Keratinocyte (primary cell): ENCODE measurements at regions not wholly inside any gene's neighbourhood (a gene's known extent, or its start where the extent isn't known, plus 50 kb on each side); places are given as distances from the start of the nearest gene placed in this dataset.

Experiments
- DNase-seq: peaks from one replicate; pipeline ENCODE4 v3.0.0-alpha.2; 2011; ENCODE audit warnings: low read depth, missing footprints, low spot score
- FAIRE-seq: peaks from 2 replicates; lab custom pipeline; 2011; peaks lifted over from hg19 to GRCh38; lab: Jason Lieb, UNC
- H2AFZ ChIP-seq: 2 replicates; pipeline ENCODE4 v1.6.0; 2012; ENCODE audit warnings: low read length, control low read depth, inconsistent platforms; ENCODE audit not compliant: control insufficient read depth
- H3K27ac ChIP-seq: 2 replicates; pipeline ENCODE4 v1.5.1; 2011; ENCODE audit warnings: low read length; ENCODE audit not compliant: control insufficient read depth, insufficient read depth
- H3K27me3 ChIP-seq: 3 replicates; pipeline ENCODE4 v1.6.0; 2011; ENCODE audit warnings: low read length; ENCODE audit not compliant: control insufficient read depth, insufficient read depth; ENCODE audit errors: extremely low read depth
- H3K36me3 ChIP-seq, 2 experiments: 2 replicates in 1 of 2; 3 replicates in 1 of 2; pipeline ENCODE4 v1.5.1; 2011; ENCODE audit warnings: low read length in 2 of 2, mild to moderate bottlenecking in 1 of 2; ENCODE audit not compliant: control insufficient read depth in 2 of 2, insufficient read depth in 2 of 2; ENCODE audit errors: extremely low read depth in 1 of 2
- H3K4me1 ChIP-seq: 3 replicates; pipeline ENCODE4 v1.5.1; 2011; ENCODE audit warnings: low read length; ENCODE audit not compliant: control insufficient read depth, insufficient read depth; ENCODE audit errors: extremely low read depth
- H3K4me2 ChIP-seq: 3 replicates; pipeline ENCODE4 v1.6.0; 2011; ENCODE audit warnings: low read depth, low read length; ENCODE audit not compliant: control insufficient read depth, insufficient read depth; ENCODE audit errors: extremely low read depth
- H3K4me3 ChIP-seq, 3 experiments: fragments of 200-600 bp in 1 of 3; sonication (generic) in 1 of 3; 2 replicates in 2 of 3; 3 replicates in 1 of 3; pipeline ENCODE4 v1.5.1; 2011 to 2016; ENCODE audit warnings: low read length in 3 of 3, mild to moderate bottlenecking in 3 of 3, control low read depth in 2 of 3, inconsistent platforms in 1 of 3, low read depth in 1 of 3, mixed read lengths in 1 of 3, mixed run types in 1 of 3, moderate library complexity in 1 of 3; ENCODE audit not compliant: control insufficient read depth in 2 of 3, insufficient read depth in 2 of 3; ENCODE audit errors: extremely low read depth in 1 of 3
- H3K79me2 ChIP-seq: 2 replicates; pipeline ENCODE4 v1.6.0; 2012; ENCODE audit warnings: low read length; ENCODE audit not compliant: control insufficient read depth, insufficient read depth
- H3K9ac ChIP-seq: 3 replicates; pipeline ENCODE4 v1.6.0; 2011; ENCODE audit warnings: low read length; ENCODE audit not compliant: control insufficient read depth, insufficient read depth; ENCODE audit errors: extremely low read depth
- H3K9me1 ChIP-seq: 3 replicates; pipeline ENCODE4 v1.6.0; 2011; ENCODE audit warnings: low read length; ENCODE audit not compliant: control insufficient read depth, insufficient read depth; ENCODE audit errors: extremely low read depth
- H3K9me3 ChIP-seq: 2 replicates; pipeline ENCODE4 v1.5.1; 2012; ENCODE audit warnings: low read depth, low read length; ENCODE audit not compliant: control insufficient read depth
- H4K20me1 ChIP-seq: 3 replicates; pipeline ENCODE4 v1.6.0; 2011; ENCODE audit warnings: low read length; ENCODE audit not compliant: control insufficient read depth, insufficient read depth; ENCODE audit errors: extremely low read depth
- EZH2 ChIP-seq: IDR thresholded peaks from one replicate; pipeline ENCODE4 v1.6.1; 2012; ENCODE audit warnings: inconsistent platforms, mild to moderate bottlenecking, low read length, moderate library complexity
- dilution Hi-C: fragments of 300-500 bp; cut with MboI; formaldehyde crosslinking; loops from one replicate; pipeline ENCODE4 v1.7.0; 2020; ENCODE audit warnings: low sequenced_read_pairs; ENCODE audit not compliant: extremely low pct_ligation_motif_present
- TF ChIP-seq, protein P1 (sequence below), 3 experiments: IDR thresholded peaks in 1 of 3; conservative IDR thresholded peaks in 1 of 3; optimal IDR thresholded peaks in 1 of 3; 2 replicates in 2 of 3; 3 replicates in 1 of 3; pipeline versions ENCODE3 to v1.5.1; 2011; ENCODE audit warnings: low read length in 3 of 3, mild to moderate bottlenecking in 3 of 3, moderate library complexity in 2 of 3, control low read depth in 1 of 3, inconsistent platforms in 1 of 3; ENCODE audit not compliant: insufficient read depth in 2 of 3; ENCODE audit errors: extremely low read depth in 1 of 3

GRCh38 chr3:96488708-96489107 lies 325.7 kb upstream of the EPHA6 start:
- Histone ChIP-seq H3K79me2 (no peaks in the 10 kb centered on the region), H3K4me3 (no peak overlapping the region), H3K9ac (no peak overlapping the region), H3K9me3 (peaks cover 4% of the 10 kb centered on the region), H4K20me1 (no peaks in the 10 kb centered on the region), H3K4me2 (no peak overlapping the region), H3K36me3 (no peaks in the 10 kb centered on the region), H3K27ac (no peak overlapping the region), H3K9me1 (no peaks in the 10 kb centered on the region), H3K27me3 (no peaks in the 10 kb centered on the region), H2AFZ (no peak overlapping the region), H3K4me1 (no peaks in the 10 kb centered on the region)
- DNase-seq, result no peak
- dilution Hi-C loops, result no loop called here
- TF ChIP-seq EZH2, result no peak
- TF ChIP-seq, protein P1, sequence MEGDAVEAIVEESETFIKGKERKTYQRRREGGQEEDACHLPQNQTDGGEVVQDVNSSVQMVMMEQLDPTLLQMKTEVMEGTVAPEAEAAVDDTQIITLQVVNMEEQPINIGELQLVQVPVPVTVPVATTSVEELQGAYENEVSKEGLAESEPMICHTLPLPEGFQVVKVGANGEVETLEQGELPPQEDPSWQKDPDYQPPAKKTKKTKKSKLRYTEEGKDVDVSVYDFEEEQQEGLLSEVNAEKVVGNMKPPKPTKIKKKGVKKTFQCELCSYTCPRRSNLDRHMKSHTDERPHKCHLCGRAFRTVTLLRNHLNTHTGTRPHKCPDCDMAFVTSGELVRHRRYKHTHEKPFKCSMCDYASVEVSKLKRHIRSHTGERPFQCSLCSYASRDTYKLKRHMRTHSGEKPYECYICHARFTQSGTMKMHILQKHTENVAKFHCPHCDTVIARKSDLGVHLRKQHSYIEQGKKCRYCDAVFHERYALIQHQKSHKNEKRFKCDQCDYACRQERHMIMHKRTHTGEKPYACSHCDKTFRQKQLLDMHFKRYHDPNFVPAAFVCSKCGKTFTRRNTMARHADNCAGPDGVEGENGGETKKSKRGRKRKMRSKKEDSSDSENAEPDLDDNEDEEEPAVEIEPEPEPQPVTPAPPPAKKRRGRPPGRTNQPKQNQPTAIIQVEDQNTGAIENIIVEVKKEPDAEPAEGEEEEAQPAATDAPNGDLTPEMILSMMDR (optimal IDR thresholded peaks at IDR 0.05 in 1 of 3, IDR thresholded peaks at IDR 0.05 in 1 of 3, conservative IDR thresholded peaks at IDR 0.05 in 1 of 3; ENCODE audit: extremely low read depth in 1 of 3, insufficient read depth in 2 of 3, low read length in 3 of 3), result no peak
- no peak for FAIRE-seq

GRCh38 chr3:96491023-96491422 lies 323.4 kb upstream of the EPHA6 start:
- Histone ChIP-seq H3K9me3 (peaks cover 4% of the 10 kb centered on the region), H3K9ac (no peak overlapping the region), H3K79me2 (no peaks in the 10 kb centered on the region), H3K27me3 (no peaks in the 10 kb centered on the region), H4K20me1 (no peaks in the 10 kb centered on the region), H2AFZ (no peak overlapping the region), H3K4me1 (no peaks in the 10 kb centered on the region), H3K4me2 (no peak overlapping the region), H3K36me3 (no peaks in the 10 kb centered on the region), H3K27ac (no peak overlapping the region), H3K4me3 (no peak overlapping the region), H3K9me1 (no peaks in the 10 kb centered on the region)
- DNase-seq (no peak), FAIRE-seq (no peak)
- TF ChIP-seq, protein P1 (optimal IDR thresholded peaks at IDR 0.05 in 1 of 3, IDR thresholded peaks at IDR 0.05 in 1 of 3, conservative IDR thresholded peaks at IDR 0.05 in 1 of 3; ENCODE audit: extremely low read depth in 1 of 3, insufficient read depth in 2 of 3, low read length in 3 of 3), result no peak
- no peak for TF ChIP-seq EZH2
- dilution Hi-C loops, result no loop called here
